ENCODE measurements at regions not wholly inside any gene's neighbourhood (a gene's known extent, or its start where the extent isn't known, plus 50 kb on each side); places are given as distances from the start of the nearest gene placed in this dataset.

- Histone ChIP-seq H3K9me3 (no peaks in the 10 kb centered on the region), H3K4me3 (no peak overlapping the region), H3K27ac (no peak overlapping the region), H3K36me3 (no peaks in the 10 kb centered on the region), H3K4me1 (ENCODE audit: control insufficient read depth in 1 of 2, low read depth in 2 of 2) (no peaks in the 10 kb centered on the region), H3K27me3 (replicated peaks; ENCODE audit: insufficient read depth) (no peaks in the 10 kb centered on the region)
- DNase-seq (ENCODE audit: low spot score) (no peak), ATAC-seq (ENCODE audit: insufficient number of reproducible peaks, low FRiP score, low read depth) (no peak)
- TF ChIP-seq, protein P1, sequence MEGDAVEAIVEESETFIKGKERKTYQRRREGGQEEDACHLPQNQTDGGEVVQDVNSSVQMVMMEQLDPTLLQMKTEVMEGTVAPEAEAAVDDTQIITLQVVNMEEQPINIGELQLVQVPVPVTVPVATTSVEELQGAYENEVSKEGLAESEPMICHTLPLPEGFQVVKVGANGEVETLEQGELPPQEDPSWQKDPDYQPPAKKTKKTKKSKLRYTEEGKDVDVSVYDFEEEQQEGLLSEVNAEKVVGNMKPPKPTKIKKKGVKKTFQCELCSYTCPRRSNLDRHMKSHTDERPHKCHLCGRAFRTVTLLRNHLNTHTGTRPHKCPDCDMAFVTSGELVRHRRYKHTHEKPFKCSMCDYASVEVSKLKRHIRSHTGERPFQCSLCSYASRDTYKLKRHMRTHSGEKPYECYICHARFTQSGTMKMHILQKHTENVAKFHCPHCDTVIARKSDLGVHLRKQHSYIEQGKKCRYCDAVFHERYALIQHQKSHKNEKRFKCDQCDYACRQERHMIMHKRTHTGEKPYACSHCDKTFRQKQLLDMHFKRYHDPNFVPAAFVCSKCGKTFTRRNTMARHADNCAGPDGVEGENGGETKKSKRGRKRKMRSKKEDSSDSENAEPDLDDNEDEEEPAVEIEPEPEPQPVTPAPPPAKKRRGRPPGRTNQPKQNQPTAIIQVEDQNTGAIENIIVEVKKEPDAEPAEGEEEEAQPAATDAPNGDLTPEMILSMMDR (IDR thresholded peaks at IDR 0.05) = no peak
Observed at GRCh38 chr7:9869566-9869965, 1104.1 kb upstream of the PHF14 start.

- Histone ChIP-seq H3K27me3 (replicated peaks; ENCODE audit: insufficient read depth) (no peaks in the 10 kb centered on the region), H3K4me1 (ENCODE audit: control insufficient read depth in 1 of 2, low read depth in 2 of 2) (no peaks in the 10 kb centered on the region), H3K4me3 (no peak overlapping the region), H3K9me3 (no peaks in the 10 kb centered on the region), H3K27ac (no peak overlapping the region), H3K36me3 (no peaks in the 10 kb centered on the region)
- TF ChIP-seq, protein P1 (IDR thresholded peaks at IDR 0.05) = no peak
- no peak for ATAC-seq (ENCODE audit: insufficient number of reproducible peaks, low FRiP score, low read depth)
- DNase-seq (ENCODE audit: low spot score) = no peak
Observed at GRCh38 chr7:9870674-9871073, 1103.0 kb upstream of the PHF14 start.

DNA sequence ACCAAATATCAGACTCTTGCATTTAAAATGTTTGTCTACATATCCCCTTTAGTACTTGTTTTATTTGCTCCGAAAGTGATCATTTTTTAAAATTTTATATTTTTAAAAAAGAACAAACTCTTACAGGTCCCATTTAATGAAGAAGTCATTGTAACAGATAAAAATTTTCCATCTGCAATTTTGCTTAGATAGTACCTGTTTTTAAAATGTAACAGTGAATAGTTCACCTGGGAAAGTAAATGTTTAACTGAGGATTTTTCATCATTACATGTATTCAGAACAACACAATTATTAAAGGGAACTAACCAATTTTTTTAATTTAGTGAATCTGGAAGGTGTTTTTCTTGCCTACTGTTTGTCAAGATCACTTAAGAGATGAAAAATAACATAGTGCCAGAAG is 1099.5 kb upstream of the PHF14 start:
- Histone ChIP-seq H3K36me3 (no peaks in the 10 kb centered on the region), H3K27me3 (replicated peaks; ENCODE audit: insufficient read depth) (no peaks in the 10 kb centered on the region), H3K9me3 (no peaks in the 10 kb centered on the region), H3K27ac (no peak overlapping the region), H3K4me3 (no peak overlapping the region), H3K4me1 (ENCODE audit: control insufficient read depth in 1 of 2, low read depth in 2 of 2) (no peaks in the 10 kb centered on the region)
- ATAC-seq (ENCODE audit: insufficient number of reproducible peaks, low FRiP score, low read depth) = no peak
- TF ChIP-seq, protein P1 (IDR thresholded peaks at IDR 0.05) = no peak
- DNase-seq (ENCODE audit: low spot score) = no peak

DNA sequence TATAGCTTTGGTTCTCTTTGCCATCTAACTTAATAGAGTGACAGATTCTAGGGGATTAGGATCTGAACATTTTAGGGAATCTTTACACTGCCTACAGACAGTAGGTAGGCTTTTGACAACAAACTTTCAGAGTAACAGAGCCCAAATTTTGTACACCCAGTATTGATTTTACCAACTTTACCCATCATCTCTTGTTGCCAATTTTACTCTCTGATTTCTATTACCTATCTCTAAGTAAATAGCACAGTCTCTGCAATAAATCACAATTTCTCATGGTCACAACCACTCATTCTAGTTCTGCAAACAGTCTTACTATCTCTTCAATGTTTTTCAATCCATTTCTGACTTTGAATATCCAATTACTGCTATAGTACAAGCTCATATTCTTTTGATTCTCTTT is 1097.6 kb upstream of the PHF14 start:
- DNase-seq (ENCODE audit: low spot score) (no peak), ATAC-seq (ENCODE audit: insufficient number of reproducible peaks, low FRiP score, low read depth) (no peak)
- Histone ChIP-seq H3K4me3 (no peak overlapping the region), H3K27ac (no peak overlapping the region), H3K27me3 (replicated peaks; ENCODE audit: insufficient read depth) (no peaks in the 10 kb centered on the region), H3K4me1 (ENCODE audit: control insufficient read depth in 1 of 2, low read depth in 2 of 2) (no peaks in the 10 kb centered on the region), H3K9me3 (no peaks in the 10 kb centered on the region), H3K36me3 (no peaks in the 10 kb centered on the region)
- TF ChIP-seq, protein P1 (IDR thresholded peaks at IDR 0.05) = no peak

DNA sequence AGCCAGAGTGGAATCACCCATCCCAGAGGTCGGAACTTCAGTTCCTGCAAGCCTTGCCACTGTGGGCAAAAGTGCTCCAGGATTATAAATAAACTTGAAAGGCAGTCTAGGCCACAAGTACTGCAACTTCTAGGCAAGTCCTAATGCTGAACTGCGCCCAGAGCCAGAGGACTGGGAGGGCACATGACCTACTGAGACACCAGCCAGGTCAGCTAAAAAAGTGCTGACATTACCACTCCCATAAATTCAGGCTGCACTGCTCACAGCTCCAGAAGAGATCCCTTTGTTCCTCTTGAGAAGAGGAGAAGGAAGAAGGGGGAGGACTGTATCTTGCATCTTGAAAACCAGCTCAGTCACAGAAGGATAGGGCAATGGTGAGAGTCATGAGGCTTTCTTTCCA is 1084.1 kb upstream of the PHF14 start:
- Histone ChIP-seq H3K4me1 (ENCODE audit: control insufficient read depth in 1 of 2, low read depth in 2 of 2) (no peaks in the 10 kb centered on the region), H3K27ac (no peak overlapping the region), H3K9me3 (no peaks in the 10 kb centered on the region), H3K27me3 (replicated peaks; ENCODE audit: insufficient read depth) (no peaks in the 10 kb centered on the region), H3K36me3 (no peaks in the 10 kb centered on the region), H3K4me3 (no peak overlapping the region)
- ATAC-seq (ENCODE audit: insufficient number of reproducible peaks, low FRiP score, low read depth) = no peak
- TF ChIP-seq, protein P1 (IDR thresholded peaks at IDR 0.05) = no peak
- no peak for DNase-seq (ENCODE audit: low spot score)

Measured in thoracic aorta (tissue), 2 donors.